Activated CD4-positive, alpha-beta T cell treated with anti-CD3 and anti-CD28 coated beads, Interleukin-2, amount 50 U/mL, for 48 hours (primary cell): ENCODE measurements at regions not wholly inside any gene's neighbourhood (a gene's known extent, or its start where the extent isn't known, plus 50 kb on each side); places are given as distances from the start of the nearest gene placed in this dataset.
"Not testable (repeated sequence)": the region's sequence is repeated elsewhere in the genome, so short reads cannot be mapped to it uniquely, and the experiment has no call there.

ENCODE experiments used
- DNase-seq, 2 experiments: peaks; one replicate each; pipeline ENCODE4 v3.0.0-alpha.2; 2020

- DNase-seq = no peak
These were observed 193.7 kb downstream of the TTC39B start for GRCh38 chr9:15113288-15113687.

DNA sequence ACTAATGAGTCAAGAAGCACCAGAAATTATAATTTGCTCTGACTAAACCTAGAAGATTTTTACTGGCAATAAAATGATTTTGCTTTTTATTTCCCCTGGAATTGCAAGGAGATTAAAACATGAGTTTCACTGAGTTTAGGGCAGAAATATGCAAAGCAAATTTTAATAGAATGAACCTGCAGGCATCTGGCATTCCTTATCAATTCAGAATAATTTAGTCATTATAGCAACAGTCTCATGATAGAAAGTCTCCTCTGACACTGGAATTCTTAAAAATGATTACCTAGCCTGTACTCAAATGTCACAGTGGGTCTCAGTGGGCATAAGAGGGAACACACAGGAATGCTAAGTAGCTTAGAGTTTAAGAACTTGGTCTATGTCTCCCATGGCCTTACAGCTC lies 195.9 kb downstream of the TTC39B start:
- no peak for DNase-seq

DNA sequence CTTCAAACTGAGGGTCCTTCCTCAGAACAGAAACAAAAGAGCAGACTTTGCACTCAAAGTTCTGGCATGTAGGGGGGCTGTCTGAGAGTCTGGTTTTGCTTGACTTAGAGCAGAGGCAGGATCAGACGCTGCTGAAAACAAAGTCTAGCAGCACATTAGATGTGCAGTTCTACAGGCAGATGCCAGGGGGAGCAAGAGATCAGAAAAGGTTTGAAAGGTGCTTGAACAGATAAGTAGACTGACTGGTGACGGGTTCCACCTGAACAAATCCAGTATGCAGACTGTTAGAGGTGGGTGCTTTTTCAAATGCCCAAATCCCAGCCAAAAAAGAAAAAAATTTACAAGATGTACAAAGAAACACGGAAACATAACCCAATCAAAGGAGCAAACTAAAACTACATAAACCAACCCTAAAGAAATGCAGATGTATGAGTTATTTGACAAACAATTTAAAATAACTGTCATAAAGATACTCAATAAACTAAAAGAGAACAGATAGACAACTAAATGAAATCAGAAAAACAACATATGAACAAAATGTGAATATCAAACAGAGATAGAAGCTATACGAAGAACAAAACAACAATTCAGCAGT lies 194.7 kb upstream of the FREM1 start:
- DNase-seq = peak; percentile 14 to 33

DNA sequence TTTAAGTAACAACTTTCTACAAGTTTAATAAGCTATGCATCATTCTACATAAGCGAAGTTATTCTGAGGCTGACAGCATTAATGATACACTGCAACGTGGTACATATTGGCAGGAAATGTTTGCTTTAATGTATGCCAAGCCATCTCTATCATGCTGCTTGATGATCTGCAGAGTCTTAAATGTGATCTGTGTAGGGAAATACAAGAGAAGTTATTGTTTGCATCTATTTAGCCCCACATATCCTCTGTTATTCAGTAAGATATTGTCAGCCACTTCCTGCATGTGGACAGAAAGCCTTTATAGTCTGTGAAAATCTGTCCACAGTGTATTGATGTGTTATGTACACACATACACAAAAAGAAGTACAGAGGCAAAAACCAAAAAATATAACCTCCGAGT lies 193.1 kb upstream of the FREM1 start:
- DNase-seq = no peak

- no peak for DNase-seq
These were observed 190.9 kb upstream of the FREM1 start for GRCh38 chr9:15101095-15101494.

GRCh38 chr9:15100571-15100970 lies 190.3 kb upstream of the FREM1 start:
- no peak for DNase-seq

GRCh38 chr9:15096972-15097371 lies 186.7 kb upstream of the FREM1 start:
- no peak for DNase-seq

DNA sequence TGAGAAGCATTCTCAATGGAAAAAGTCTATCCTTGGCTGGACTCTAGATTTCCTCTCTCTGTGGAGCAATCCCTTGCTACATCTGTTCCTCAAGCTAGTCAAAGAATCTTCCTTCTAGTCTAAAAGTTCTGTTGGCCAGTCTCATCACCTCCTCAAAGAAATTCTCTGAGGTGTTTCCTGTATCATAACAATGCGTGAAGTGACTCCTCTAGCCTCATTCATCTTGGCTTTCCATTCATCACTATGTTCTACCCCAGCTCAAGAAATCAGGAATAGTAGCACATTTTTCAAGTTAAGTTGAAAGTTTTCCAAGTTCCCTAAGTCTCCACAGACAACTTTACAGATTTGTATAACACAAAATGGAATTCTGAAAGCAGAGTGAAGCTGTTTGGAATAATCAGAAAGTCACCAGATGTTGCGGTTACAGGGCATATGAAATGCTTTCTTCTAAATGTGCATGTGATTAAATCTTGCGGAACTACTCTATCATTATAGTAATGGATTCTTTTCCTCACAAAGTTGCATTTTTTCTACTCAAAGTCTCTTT lies 176.6 kb upstream of the FREM1 start:
- no peak for DNase-seq

DNA sequence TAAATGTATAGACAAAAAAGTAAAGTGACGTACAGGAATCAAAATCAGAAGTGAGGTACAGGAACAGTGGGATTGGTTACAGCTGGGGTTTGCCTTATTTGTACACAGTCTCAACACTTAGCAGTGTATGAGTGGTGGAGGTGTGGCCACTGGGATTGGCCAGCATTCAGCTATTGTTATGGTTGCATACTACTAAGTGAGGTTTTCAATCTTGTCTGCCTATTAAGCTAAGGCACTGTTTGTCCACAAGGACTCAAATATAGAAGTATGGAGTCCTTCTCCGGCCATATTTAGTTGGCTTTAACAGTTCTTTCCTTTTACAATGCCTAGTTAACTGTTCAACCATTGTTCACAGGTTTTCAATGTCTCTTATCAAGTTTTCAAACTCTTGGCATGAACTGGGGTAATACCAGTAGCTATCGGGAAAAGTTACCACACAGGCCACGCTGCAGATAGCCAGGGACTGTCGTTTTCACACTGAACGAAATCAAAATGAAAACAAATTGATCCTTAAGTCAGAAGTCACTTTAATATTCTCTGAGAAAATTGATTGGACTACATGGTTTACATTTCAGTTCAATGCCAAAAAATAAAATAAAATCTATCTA lies 176.0 kb upstream of the FREM1 start:
- DNase-seq = no peak

DNA sequence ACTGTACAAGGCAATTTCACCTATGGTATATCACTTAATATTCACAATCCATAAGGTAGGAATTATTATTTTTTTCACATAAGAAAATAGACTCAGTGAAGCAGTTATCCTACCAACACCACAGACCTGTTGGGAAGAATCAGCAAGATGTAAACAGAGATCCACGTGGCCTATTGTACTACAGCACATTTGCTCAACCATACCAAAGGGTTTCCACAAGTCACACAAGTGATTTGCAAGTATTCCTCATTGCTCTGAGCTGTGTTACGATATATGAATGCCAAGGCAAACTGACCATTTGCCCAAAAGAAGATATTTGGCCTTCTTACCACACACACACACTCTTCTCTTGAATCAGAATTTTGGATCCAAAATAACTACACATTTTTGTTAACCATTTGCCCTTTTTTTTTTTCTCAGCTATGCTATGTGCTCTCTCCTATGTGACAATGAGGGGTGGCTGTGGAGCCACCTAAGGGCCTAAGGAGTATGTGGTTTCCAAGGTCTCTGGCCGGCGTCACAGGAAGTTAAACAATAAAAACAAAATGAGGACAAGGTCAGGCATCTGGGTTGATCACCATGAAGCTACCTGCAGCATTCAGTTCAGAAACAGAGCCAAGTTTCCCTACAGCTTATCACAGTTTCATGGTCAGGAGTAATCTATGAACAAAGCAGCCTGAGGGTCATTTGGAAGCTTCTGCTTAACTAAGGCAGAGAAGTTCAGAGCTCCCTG lies 171.0 kb upstream of the FREM1 start:
- no peak for DNase-seq

DNA sequence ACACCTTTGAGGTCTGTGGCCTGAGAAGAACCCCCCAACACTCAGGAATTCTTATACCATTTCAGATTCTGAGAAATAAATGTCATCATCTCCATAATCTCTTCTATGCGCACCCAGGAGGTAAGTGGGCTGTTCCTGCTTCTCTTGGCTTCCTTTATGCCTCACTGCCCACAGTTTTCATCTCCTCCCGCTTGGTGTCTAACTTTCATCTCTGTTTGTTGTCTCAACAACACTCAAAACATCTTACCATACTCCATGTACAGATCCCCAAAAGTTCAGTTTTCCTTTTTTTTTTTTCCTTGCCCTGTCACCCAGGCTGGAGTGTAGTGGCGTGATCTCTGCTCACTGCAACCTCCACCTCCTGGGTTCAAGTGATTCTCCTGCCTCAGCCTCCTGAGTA lies 170.2 kb upstream of the FREM1 start:
- no peak for DNase-seq

GRCh38 chr9:15079989-15080388 lies 169.8 kb upstream of the FREM1 start:
- DNase-seq = no peak

GRCh38 chr9:15077946-15078729 lies 167.9 kb upstream of the FREM1 start:
- no peak for DNase-seq

DNA sequence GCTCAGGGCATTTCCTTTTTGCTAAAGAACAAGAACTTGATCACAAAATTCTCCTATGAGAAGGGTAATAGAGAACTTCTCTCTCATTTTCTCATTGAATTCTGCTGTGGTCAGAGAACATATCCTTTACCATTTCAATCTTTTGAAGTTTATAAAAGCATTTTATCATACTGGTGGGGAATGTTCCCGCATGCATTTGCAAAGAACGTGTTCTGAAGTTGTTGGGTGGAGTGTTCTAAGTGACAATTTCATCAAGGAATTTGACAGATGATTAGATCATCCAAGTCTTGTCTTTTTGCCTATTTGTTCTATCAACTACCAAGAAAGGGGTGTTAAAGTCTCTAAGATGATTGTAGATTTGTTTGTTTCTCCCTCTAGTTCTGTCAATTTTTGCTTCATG lies 163.4 kb upstream of the FREM1 start:
- DNase-seq = no peak

- no peak for DNase-seq
These were observed 160.5 kb upstream of the FREM1 start for GRCh38 chr9:15070716-15071115.

- DNase-seq = no peak
These were observed 158.9 kb upstream of the FREM1 start for GRCh38 chr9:15069106-15069505.

GRCh38 chr9:15068261-15068660 lies 158.0 kb upstream of the FREM1 start:
- no peak for DNase-seq

GRCh38 chr9:15059003-15059402 lies 148.8 kb upstream of the FREM1 start:
- DNase-seq = no peak

GRCh38 chr9:15058236-15058635 lies 148.0 kb upstream of the FREM1 start:
- no peak for DNase-seq

DNA sequence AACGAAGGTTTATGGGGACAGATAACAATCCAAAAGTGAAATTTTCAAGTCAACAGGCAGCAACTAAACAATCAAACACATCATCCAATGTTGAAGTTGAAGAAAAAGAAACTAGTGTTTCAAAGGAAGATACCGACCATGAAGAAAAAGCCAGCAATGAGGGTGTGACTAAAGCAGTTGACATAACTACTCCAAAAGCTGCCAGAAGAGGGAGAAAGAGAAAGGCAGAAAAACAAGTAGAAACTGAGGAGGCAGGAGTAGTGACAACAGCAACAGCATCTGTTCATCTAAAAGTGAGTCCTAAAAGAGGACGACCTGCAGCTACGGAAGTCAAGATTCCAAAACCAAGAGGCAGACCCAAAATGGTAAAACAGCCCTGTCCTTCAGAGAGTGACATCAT lies 145.1 kb upstream of the FREM1 start:
- not testable (repeated sequence) for DNase-seq

GRCh38 chr9:15048772-15049171 lies 138.5 kb upstream of the FREM1 start:
- no peak for DNase-seq

- DNase-seq = no peak
These were observed 136.9 kb upstream of the FREM1 start for GRCh38 chr9:15047028-15047551.

DNA sequence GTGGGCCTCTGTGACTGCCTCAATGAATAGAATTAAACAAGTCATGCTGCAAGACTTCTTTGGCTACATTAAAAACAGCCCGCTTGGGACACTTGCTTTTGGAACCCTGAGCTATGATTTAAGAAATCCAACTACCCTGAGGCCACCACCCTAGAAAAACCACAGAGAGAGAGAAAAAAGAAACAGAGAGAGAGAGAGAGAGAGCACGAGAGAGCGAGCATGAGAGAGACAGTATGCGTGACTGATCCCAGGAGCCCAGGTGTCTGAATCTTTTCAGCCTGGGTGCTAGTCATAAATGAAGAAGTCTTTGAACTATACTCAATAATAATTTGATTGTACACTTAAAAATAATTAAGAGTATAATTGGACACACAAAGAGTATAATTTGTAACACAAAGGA lies 123.1 kb upstream of the FREM1 start:
- DNase-seq = no peak
